SU-DHL-6 (cell line): ENCODE measurements at regions not wholly inside any gene's neighbourhood (a gene's known extent, or its start where the extent isn't known, plus 50 kb on each side); places are given as distances from the start of the nearest gene placed in this dataset.

Experiments
- EZH2phosphoT487 ChIP-seq: fragments of 200-600 bp; sonication (generic), shearing (Covaris generic); conservative IDR thresholded peaks from 2 replicates; pipeline ENCODE4 v1.6.1; 2018; ENCODE audit warnings: mild to moderate bottlenecking, antibody characterized with exemption, low read length, moderate library complexity, mixed read lengths
- TF ChIP-seq, protein P1 (sequence below): fragments of 200-600 bp; sonication (generic); IDR thresholded peaks from one replicate; pipeline ENCODE4 v1.5.1; 2017; ENCODE audit warnings: antibody characterized with exemption, mild to moderate bottlenecking, low read length, moderate library complexity; ENCODE audit not compliant: insufficient read depth, poor library complexity, severe bottlenecking

- TF ChIP-seq, protein P1, sequence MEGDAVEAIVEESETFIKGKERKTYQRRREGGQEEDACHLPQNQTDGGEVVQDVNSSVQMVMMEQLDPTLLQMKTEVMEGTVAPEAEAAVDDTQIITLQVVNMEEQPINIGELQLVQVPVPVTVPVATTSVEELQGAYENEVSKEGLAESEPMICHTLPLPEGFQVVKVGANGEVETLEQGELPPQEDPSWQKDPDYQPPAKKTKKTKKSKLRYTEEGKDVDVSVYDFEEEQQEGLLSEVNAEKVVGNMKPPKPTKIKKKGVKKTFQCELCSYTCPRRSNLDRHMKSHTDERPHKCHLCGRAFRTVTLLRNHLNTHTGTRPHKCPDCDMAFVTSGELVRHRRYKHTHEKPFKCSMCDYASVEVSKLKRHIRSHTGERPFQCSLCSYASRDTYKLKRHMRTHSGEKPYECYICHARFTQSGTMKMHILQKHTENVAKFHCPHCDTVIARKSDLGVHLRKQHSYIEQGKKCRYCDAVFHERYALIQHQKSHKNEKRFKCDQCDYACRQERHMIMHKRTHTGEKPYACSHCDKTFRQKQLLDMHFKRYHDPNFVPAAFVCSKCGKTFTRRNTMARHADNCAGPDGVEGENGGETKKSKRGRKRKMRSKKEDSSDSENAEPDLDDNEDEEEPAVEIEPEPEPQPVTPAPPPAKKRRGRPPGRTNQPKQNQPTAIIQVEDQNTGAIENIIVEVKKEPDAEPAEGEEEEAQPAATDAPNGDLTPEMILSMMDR = no peak
- no peak for TF ChIP-seq EZH2phosphoT487
Measured at GRCh38 chr12:76216585-76217472, 131.4 kb downstream of the BBS10 start.
